ENCODE measurements at regions not wholly inside any gene's neighbourhood (a gene's known extent, or its start where the extent isn't known, plus 50 kb on each side); places are given as distances from the start of the nearest gene placed in this dataset.

- no peak for TF ChIP-seq CTCF (IDR thresholded peaks at IDR 0.05; ENCODE audit: insufficient read depth, low read length)
- no peak for TF ChIP-seq POLR2AphosphoS5 (IDR thresholded peaks at IDR 0.05; ENCODE audit: low read depth)
Measured at GRCh38 chr7:109109558-109109957, 539.9 kb downstream of the DNAJB9 start.

All from HL-60 (cell line).